ENCODE measurements at regions not wholly inside any gene's neighbourhood (a gene's known extent, or its start where the extent isn't known, plus 50 kb on each side); places are given as distances from the start of the nearest gene placed in this dataset.

DNA sequence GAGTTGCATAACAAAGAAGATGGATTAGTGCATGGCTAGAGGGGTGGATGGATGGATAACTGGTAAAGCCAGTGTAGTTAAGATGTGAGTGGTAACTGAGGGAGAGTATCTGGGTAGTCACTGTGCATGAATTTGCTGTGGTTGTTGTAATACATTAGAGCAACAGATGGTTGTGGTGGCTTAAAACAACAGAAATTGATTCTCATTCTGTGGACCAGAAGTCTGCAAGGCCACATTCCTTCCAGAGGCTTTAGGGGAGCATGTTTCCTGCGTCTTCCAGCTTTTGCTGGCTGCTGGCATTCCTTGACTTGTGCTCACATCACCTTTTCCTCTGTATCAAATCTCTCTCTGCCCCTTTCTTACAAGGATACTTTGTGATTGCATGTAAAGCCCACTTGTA is 155.4 kb downstream of the ASB1 start:
- H3K36me3 ChIP-seq (ENCODE audit: control insufficient read depth in 4 of 4, insufficient read depth in 4 of 4, low read length in 4 of 4), result no peaks in the 10 kb centered on the region
- no peaks in the 10 kb centered on the region for H3K4me1 ChIP-seq (ENCODE audit: control insufficient read depth in 5 of 5, insufficient read depth in 5 of 5, low read length in 5 of 5)
- ATAC-seq (ENCODE audit: insufficient read depth, low FRiP score) (no peak), DNase-seq (no peak)
- 77 to 100% methylated on average over 1 of the region's 1 CpG for WGBS, 2 donors
- H3K27ac ChIP-seq (ENCODE audit: low read depth in 1 of 2, low read length in 1 of 2), result no peak overlapping the region
- H3K27me3 ChIP-seq (ENCODE audit: control insufficient read depth in 3 of 3, insufficient read depth in 3 of 3, low read length in 2 of 3), result no peaks in the 10 kb centered on the region
- no peak overlapping the region for H3K4me3 ChIP-seq
- H3K9me3 ChIP-seq (ENCODE audit: control insufficient read depth in 4 of 4, insufficient read depth in 3 of 4, low read length in 3 of 4), result no peaks in the 10 kb centered on the region
- TF ChIP-seq, protein P1, sequence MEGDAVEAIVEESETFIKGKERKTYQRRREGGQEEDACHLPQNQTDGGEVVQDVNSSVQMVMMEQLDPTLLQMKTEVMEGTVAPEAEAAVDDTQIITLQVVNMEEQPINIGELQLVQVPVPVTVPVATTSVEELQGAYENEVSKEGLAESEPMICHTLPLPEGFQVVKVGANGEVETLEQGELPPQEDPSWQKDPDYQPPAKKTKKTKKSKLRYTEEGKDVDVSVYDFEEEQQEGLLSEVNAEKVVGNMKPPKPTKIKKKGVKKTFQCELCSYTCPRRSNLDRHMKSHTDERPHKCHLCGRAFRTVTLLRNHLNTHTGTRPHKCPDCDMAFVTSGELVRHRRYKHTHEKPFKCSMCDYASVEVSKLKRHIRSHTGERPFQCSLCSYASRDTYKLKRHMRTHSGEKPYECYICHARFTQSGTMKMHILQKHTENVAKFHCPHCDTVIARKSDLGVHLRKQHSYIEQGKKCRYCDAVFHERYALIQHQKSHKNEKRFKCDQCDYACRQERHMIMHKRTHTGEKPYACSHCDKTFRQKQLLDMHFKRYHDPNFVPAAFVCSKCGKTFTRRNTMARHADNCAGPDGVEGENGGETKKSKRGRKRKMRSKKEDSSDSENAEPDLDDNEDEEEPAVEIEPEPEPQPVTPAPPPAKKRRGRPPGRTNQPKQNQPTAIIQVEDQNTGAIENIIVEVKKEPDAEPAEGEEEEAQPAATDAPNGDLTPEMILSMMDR (IDR thresholded peaks at IDR 0.05; ENCODE audit: control extremely low read depth, extremely low read depth), result no peak
- H3K9ac ChIP-seq (ENCODE audit: insufficient read depth in 1 of 2, low read length in 2 of 2), result no peak overlapping the region

DNA sequence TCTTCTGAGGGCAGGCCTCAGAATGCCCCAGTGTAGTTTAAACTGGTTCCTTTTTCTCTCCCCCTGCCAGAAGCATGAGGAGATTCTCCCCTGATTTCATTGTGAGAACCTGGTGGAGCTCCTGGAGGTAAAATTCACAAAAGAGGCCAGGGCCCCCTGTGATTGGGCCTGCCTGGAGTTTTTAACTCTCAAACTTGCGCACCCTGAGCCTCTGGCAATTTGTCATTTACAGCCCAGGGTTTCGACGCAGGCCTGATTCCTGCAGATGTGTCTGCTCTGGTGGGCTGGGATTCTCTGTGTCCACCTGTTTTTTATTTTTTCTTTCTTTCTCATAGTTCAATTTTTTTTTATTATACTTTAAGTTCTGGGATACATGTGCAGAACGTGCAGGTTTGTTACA is 157.9 kb downstream of the ASB1 start:
- Histone ChIP-seq H3K27me3 (ENCODE audit: control insufficient read depth in 3 of 3, insufficient read depth in 3 of 3, low read length in 2 of 3) (no peaks in the 10 kb centered on the region), H3K4me1 (ENCODE audit: control insufficient read depth in 5 of 5, insufficient read depth in 5 of 5, low read length in 5 of 5) (no peaks in the 10 kb centered on the region), H3K36me3 (ENCODE audit: control insufficient read depth in 4 of 4, insufficient read depth in 4 of 4, low read length in 4 of 4) (no peaks in the 10 kb centered on the region), H3K27ac (ENCODE audit: low read depth in 1 of 2, low read length in 1 of 2) (no peak overlapping the region), H3K4me3 (no peak overlapping the region), H3K9me3 (ENCODE audit: control insufficient read depth in 4 of 4, insufficient read depth in 3 of 4, low read length in 3 of 4) (no peaks in the 10 kb centered on the region), H3K9ac (ENCODE audit: insufficient read depth in 1 of 2, low read length in 2 of 2) (no peak overlapping the region)
- no peak for DNase-seq
- TF ChIP-seq, protein P1 (IDR thresholded peaks at IDR 0.05; ENCODE audit: control extremely low read depth, extremely low read depth), result no peak
- no peak for ATAC-seq (ENCODE audit: insufficient read depth, low FRiP score)
- WGBS, 2 donors, result 93 to 98% methylated on average over 4 of the region's 4 CpGs

DNA sequence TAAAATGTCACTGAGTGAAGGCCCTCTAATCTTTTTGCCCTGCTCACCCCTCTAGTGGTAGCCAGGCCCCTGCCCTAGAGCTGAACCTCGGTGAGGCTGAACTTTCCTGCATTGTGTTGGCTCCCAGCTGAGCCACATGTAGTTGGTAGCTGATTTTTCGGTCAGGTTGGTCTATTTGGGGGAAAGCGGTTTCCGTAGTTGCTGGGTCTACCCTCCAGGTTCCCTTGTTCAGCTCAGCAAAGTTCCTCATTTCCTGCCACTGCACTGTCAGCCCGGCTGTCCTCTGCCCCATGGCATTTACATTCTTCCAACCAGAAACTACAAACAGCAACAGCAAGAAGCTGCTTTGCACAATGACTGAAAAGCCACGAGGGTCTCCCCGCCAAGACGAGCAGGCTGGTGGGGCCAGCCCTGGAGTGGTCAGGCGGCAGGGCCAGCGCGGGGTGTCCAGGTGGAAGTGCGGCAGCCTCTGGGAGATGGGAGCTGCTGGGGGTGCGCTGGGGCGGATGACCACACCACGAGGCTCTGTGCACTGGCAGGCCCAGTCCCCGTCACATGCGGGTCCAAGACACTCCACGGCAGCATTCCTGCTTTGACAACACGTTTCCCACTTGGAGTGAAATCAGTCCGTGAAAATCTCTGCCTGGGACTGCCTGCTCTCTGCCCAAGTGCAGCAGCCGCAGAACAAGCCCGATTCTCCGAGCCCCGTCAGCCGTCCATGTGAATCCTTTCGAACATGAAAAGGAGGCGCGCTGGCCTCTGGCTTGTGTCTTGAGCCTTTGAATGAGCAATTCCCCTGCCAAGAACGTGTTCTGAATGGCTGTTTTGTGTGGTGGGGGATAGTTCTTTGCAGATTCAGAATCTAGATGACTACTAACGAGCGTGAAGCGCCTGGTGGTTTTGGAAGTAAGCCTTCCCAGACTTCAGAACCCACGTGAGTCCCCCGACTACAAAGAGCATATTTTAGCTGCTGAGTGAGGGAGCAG is 159.4 kb downstream of the ASB1 start:
- Histone ChIP-seq H3K9ac (ENCODE audit: insufficient read depth in 1 of 2, low read length in 2 of 2) (no peak overlapping the region), H3K4me3 (no peak overlapping the region), H3K9me3 (ENCODE audit: control insufficient read depth in 4 of 4, insufficient read depth in 3 of 4, low read length in 3 of 4) (no peaks in the 10 kb centered on the region), H3K36me3 (ENCODE audit: control insufficient read depth in 4 of 4, insufficient read depth in 4 of 4, low read length in 4 of 4) (no peaks in the 10 kb centered on the region), H3K27ac (ENCODE audit: low read depth in 1 of 2, low read length in 1 of 2) (no peak overlapping the region), H3K27me3 (ENCODE audit: control insufficient read depth in 3 of 3, insufficient read depth in 3 of 3, low read length in 2 of 3) (no peaks in the 10 kb centered on the region), H3K4me1 (ENCODE audit: control insufficient read depth in 5 of 5, insufficient read depth in 5 of 5, low read length in 5 of 5) (no peaks in the 10 kb centered on the region)
- WGBS, 2 donors, result 71 to 86% methylated on average over 34 of the region's 34 CpGs
- ATAC-seq (ENCODE audit: insufficient read depth, low FRiP score), result no peak
- DNase-seq, result peak in 1 of 3 donors; percentile 28
- TF ChIP-seq, protein P1 (IDR thresholded peaks at IDR 0.05; ENCODE audit: control extremely low read depth, extremely low read depth), result no peak
